Nephron progenitor cell (in vitro differentiated cells): ENCODE measurements at regions not wholly inside any gene's neighbourhood (a gene's known extent, or its start where the extent isn't known, plus 50 kb on each side); places are given as distances from the start of the nearest gene placed in this dataset.
"Not testable (repeated sequence)": the region's sequence is repeated elsewhere in the genome, so short reads cannot be mapped to it uniquely, and the experiment has no call there.

Experiments
- DNase-seq: peaks from one replicate; pipeline ENCODE4 v3.0.0; 2021
- H3K27ac Mint-ChIP-seq: 2 replicates; pipeline ENCODE4 v1.8.0; 2021; ENCODE audit warnings: mild to moderate bottlenecking, moderate library complexity, mixed read lengths
- H3K27me3 Mint-ChIP-seq: 2 replicates; pipeline ENCODE4 v1.8.0; 2021; ENCODE audit warnings: mild to moderate bottlenecking, low read depth, mixed read lengths; ENCODE audit not compliant: poor library complexity
- H3K36me3 Mint-ChIP-seq: 2 replicates; pipeline ENCODE4 v1.8.0; 2021; ENCODE audit warnings: low read depth, mixed read lengths
- H3K4me1 Mint-ChIP-seq: 2 replicates; pipeline ENCODE4 v1.8.0; 2021; ENCODE audit warnings: mixed read lengths
- H3K4me3 Mint-ChIP-seq: 2 replicates; pipeline ENCODE4 v1.8.0; 2021; ENCODE audit warnings: mild to moderate bottlenecking, moderate library complexity, mixed read lengths
- H3K9me3 Mint-ChIP-seq: 2 replicates; pipeline ENCODE4 v1.8.0; 2021; ENCODE audit warnings: mild to moderate bottlenecking, moderate library complexity, mixed read lengths
- TF ChIP-seq, protein P1 (sequence below): fragments of 200-600 bp; sonication (generic); IDR thresholded peaks from 2 replicates; pipeline ENCODE4 v1.5.0; 2021; ENCODE audit warnings: antibody characterized with exemption

GRCh38 chr22:11038786-11039185, 4489.2 kb upstream of the OR11H1 start:
- H3K27ac Mint-ChIP-seq, H3K4me1 Mint-ChIP-seq, H3K27me3 Mint-ChIP-seq, DNase-seq, H3K4me3 Mint-ChIP-seq: not testable (repeated sequence)
- H3K36me3 Mint-ChIP-seq = peaks cover 29% of the 10 kb centered on the region
- H3K9me3 Mint-ChIP-seq = peaks cover 95% of the 10 kb centered on the region

DNA sequence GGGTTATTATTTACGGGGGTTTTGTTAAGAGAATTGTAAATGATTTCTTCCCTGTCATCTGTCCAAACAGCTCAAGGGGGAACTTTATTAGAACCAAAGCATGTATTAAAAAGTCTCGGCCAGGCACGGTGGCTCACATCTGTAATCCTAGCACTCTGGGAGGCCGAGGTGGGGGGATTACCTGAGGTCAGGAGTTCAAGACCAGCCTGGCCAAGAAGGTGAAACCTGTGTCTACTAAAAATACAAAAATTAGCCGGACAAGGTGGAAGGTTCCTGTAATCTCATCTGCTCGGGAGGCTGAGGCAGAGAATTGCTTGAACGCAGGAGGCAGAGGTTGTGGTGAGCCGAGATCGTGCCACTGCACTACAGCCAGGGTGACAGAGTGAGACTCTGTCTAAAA, 4486.6 kb upstream of the OR11H1 start:
- Mint-ChIP-seq H3K9me3 (peaks cover 78% of the 10 kb centered on the region), H3K36me3 (peaks cover 17% of the 10 kb centered on the region)
- not testable (repeated sequence) for H3K4me1 Mint-ChIP-seq, H3K27me3 Mint-ChIP-seq, DNase-seq, H3K4me3 Mint-ChIP-seq, H3K27ac Mint-ChIP-seq

- TF ChIP-seq, protein P1, sequence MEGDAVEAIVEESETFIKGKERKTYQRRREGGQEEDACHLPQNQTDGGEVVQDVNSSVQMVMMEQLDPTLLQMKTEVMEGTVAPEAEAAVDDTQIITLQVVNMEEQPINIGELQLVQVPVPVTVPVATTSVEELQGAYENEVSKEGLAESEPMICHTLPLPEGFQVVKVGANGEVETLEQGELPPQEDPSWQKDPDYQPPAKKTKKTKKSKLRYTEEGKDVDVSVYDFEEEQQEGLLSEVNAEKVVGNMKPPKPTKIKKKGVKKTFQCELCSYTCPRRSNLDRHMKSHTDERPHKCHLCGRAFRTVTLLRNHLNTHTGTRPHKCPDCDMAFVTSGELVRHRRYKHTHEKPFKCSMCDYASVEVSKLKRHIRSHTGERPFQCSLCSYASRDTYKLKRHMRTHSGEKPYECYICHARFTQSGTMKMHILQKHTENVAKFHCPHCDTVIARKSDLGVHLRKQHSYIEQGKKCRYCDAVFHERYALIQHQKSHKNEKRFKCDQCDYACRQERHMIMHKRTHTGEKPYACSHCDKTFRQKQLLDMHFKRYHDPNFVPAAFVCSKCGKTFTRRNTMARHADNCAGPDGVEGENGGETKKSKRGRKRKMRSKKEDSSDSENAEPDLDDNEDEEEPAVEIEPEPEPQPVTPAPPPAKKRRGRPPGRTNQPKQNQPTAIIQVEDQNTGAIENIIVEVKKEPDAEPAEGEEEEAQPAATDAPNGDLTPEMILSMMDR = no peak
- Mint-ChIP-seq H3K9me3 (peaks cover 74% of the 10 kb centered on the region), H3K27ac (no peak overlapping the region), H3K36me3 (peaks cover 13% of the 10 kb centered on the region), H3K4me3 (no peak overlapping the region), H3K27me3 (no peaks in the 10 kb centered on the region), H3K4me1 (no peaks in the 10 kb centered on the region)
- no peak for DNase-seq
Observed at GRCh38 chr22:11042116-11042515, 4485.9 kb upstream of the OR11H1 start.

- H3K27ac Mint-ChIP-seq, DNase-seq, H3K27me3 Mint-ChIP-seq, H3K36me3 Mint-ChIP-seq, H3K4me3 Mint-ChIP-seq, H3K4me1 Mint-ChIP-seq: not testable (repeated sequence)
- peaks cover 64% of the 10 kb centered on the region for H3K9me3 Mint-ChIP-seq
Observed at GRCh38 chr22:11043289-11043688, 4484.7 kb upstream of the OR11H1 start.

DNA sequence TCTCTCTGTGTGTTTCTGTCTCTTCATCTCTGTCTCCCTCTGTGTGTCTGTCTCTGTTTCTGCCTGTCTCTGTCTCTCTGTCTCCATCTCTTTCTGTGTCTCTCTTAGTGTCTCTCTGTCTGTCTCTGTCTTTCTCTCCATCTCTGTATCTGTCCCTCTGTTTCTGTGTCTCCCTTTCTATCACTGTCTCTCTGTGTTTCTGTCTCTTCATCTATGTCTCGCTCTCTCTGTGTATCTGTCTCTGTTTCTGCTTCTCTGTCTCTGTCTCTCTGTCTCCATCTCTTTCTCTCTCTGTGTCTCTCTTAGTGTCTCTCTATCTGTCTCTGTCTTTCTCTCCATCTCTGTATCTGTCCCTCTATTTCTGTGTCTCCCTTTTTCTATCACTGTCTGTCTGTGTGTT, 4479.1 kb upstream of the OR11H1 start:
- not testable (repeated sequence) for H3K4me1 Mint-ChIP-seq, H3K4me3 Mint-ChIP-seq, H3K27ac Mint-ChIP-seq, DNase-seq, H3K27me3 Mint-ChIP-seq
- Mint-ChIP-seq H3K9me3 (peaks cover 51% of the 10 kb centered on the region), H3K36me3 (peaks cover 12% of the 10 kb centered on the region)

GRCh38 chr22:11050226-11050625, 4477.8 kb upstream of the OR11H1 start:
- H3K27me3 Mint-ChIP-seq = not testable (repeated sequence)

DNA sequence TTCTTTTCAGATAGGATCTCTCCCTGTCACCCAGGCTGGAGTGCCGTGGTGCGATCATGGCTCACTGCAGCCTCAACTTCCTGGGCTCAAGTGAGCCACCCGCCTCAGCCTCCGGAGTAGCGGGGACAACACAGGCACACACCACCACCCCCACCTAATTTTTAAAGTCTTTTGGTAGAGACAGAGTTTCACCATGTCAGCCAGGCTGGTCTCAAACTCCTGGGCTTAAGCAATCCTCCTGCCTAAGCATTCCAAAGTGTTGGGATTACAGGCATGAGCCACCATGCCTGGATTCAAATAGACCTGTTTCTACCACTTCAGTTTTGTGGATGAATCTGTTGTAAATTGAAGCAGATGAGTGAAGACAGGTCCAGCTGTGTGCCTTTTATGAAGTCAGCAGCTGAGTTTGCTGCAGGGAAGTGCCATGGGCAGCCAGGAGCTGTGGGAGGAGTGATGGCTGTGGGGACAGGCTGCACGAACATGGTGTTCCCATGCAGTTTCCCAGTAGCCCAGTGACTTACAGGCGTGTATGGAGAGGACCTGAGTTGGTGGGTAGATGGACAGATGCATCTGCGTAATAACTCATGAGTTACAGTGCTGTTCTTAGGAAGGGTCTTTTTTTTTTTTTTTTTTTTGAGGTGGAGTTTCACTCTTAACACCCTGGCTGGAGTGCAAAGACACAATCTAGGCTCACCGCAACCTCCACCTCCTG, 4476.4 kb upstream of the OR11H1 start:
- H3K27me3 Mint-ChIP-seq, DNase-seq, H3K4me1 Mint-ChIP-seq: not testable (repeated sequence)

More at GRCh38 chr22:11050226-11050625, 4477.8 kb upstream of the OR11H1 start:
- Mint-ChIP-seq H3K9me3 (peaks cover 56% of the 10 kb centered on the region), H3K36me3 (peaks cover 12% of the 10 kb centered on the region)
- H3K27ac Mint-ChIP-seq, H3K4me1 Mint-ChIP-seq, DNase-seq, H3K4me3 Mint-ChIP-seq: not testable (repeated sequence)

DNA sequence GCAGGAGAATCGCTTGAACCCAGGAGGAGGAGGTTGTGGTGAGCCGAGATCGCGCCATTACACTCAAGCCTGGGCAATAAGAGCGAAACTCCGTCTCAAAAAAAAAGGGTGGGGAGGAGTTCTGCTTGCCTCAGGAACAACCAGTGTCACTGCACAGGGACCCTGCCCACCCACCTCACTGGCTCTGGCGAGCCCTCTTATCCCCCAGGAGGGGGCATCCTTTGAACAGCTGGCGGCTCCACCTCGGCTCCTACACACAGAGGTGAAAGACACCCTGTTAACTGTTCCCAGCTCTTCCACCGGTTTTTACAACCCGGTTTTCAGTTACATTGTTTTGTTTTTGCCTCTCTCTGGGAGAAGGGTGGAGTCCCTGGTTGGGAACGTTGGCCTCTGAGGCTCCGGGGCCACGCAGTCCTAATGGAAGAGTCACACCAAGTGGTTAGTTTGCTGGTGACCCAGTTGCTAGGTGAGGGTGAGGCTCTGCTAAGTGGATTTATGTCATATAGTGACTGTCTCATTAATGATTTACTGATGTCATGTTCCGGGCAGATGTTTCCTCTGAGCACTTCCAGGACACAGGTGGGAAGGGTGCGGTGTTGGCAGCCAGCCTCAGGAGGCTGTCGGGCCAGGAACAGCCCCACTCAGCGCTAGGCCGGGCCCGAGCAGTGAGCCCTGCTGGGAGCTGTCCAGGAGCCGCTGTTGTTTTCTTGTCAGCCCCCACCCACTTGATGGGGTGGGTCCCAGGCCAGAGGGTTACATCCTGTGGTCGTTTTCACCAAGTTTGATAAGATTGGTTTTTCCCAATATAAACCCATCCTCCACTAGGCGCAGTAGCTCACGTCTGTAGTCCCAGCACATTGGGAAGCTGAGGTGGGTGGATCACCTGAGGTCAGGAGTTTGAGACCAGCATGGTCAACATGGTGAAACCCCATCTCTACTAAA, 4474.3 kb upstream of the OR11H1 start:
- H3K9me3 Mint-ChIP-seq = peaks cover 78% of the 10 kb centered on the region

More for the DNA sequence above, 4476.4 kb upstream of the OR11H1 start:
- peaks cover 69% of the 10 kb centered on the region for H3K9me3 Mint-ChIP-seq
- H3K4me3 Mint-ChIP-seq, H3K27ac Mint-ChIP-seq: not testable (repeated sequence)
- peaks cover 17% of the 10 kb centered on the region for H3K36me3 Mint-ChIP-seq

DNA sequence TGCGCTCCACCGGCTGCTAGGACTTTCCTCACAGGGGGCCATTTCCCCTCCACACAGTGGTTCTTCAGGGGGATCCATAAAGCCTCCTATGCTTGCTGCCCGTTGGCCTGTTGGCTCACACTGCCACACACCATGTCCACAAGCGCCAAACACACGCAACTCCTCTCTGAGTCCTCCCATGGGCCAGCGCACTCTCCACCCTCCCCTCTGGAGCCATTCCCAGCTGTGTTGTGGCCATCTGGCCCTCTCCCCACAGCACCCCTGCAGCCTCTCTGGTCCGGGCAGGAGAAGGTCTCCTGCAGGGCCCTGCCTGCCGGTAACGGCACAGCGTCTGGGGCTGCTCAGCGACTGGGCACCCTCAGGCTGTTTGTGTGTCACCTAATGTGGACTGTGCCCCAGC, 4473.3 kb upstream of the OR11H1 start:
- DNase-seq, H3K4me1 Mint-ChIP-seq, H3K27me3 Mint-ChIP-seq, H3K27ac Mint-ChIP-seq, H3K4me3 Mint-ChIP-seq: not testable (repeated sequence)
- H3K9me3 Mint-ChIP-seq = peaks cover 75% of the 10 kb centered on the region
- H3K36me3 Mint-ChIP-seq = peaks cover 11% of the 10 kb centered on the region

More for the DNA sequence above, 4474.3 kb upstream of the OR11H1 start:
- H3K27me3 Mint-ChIP-seq, H3K27ac Mint-ChIP-seq, H3K4me3 Mint-ChIP-seq, DNase-seq, H3K4me1 Mint-ChIP-seq: not testable (repeated sequence)
- H3K36me3 Mint-ChIP-seq = peaks cover 17% of the 10 kb centered on the region

DNA sequence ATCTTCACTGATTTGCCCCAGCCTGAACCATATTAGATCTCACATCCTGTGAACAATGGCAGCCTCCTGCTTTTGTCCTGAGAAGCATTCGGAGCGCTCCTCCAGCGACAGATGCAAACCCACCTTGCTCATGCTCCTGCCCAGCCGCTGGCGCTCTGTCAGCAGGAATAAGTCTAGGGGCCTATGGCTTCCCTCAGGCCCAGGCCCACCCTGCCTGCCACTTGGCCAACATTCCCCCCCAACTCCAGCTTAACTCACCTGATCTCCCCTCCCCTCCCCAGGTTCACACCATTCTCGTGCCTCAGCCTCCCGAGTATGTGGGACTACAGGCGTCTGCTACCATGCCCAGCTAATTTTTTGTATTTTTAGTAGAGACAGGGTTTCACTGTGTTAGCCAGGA, 4472.8 kb upstream of the OR11H1 start:
- not testable (repeated sequence) for H3K4me3 Mint-ChIP-seq, DNase-seq, H3K4me1 Mint-ChIP-seq, H3K27me3 Mint-ChIP-seq, H3K27ac Mint-ChIP-seq
- H3K36me3 Mint-ChIP-seq = peaks cover 11% of the 10 kb centered on the region
- peaks cover 80% of the 10 kb centered on the region for H3K9me3 Mint-ChIP-seq

GRCh38 chr22:11057955-11058547, 4469.9 kb upstream of the OR11H1 start:
- not testable (repeated sequence) for H3K27me3 Mint-ChIP-seq, H3K4me3 Mint-ChIP-seq, DNase-seq, H3K27ac Mint-ChIP-seq, H3K4me1 Mint-ChIP-seq
- Mint-ChIP-seq H3K36me3 (peaks cover 11% of the 10 kb centered on the region), H3K9me3 (peaks cover 88% of the 10 kb centered on the region)

- not testable (repeated sequence) for H3K4me1 Mint-ChIP-seq, DNase-seq, H3K4me3 Mint-ChIP-seq, H3K27ac Mint-ChIP-seq, H3K27me3 Mint-ChIP-seq
- H3K36me3 Mint-ChIP-seq = peaks cover 11% of the 10 kb centered on the region
- peaks cover 88% of the 10 kb centered on the region for H3K9me3 Mint-ChIP-seq
Observed at GRCh38 chr22:11059129-11059528, 4468.9 kb upstream of the OR11H1 start.

- not testable (repeated sequence) for H3K27ac Mint-ChIP-seq, H3K4me1 Mint-ChIP-seq, H3K36me3 Mint-ChIP-seq, H3K4me3 Mint-ChIP-seq, H3K27me3 Mint-ChIP-seq, DNase-seq
- H3K9me3 Mint-ChIP-seq = peaks cover 88% of the 10 kb centered on the region
Observed at GRCh38 chr22:11060797-11061196, 4467.2 kb upstream of the OR11H1 start.
